K562 (cell line): ENCODE measurements at regions not wholly inside any gene's neighbourhood (a gene's known extent, or its start where the extent isn't known, plus 50 kb on each side); places are given as distances from the start of the nearest gene placed in this dataset.

Experiments used
- ATAC-seq: fragments of 200-7000 bp; cut with Tn5 transposase; 3 replicates; pipeline ENCODE4 v1.9.1; 2020; ENCODE audit warnings: moderate library complexity
- BruUV-seq: library from RNA; stranded (reverse); fragments of 400-500 nt; replicated peaks from 2 replicates; lab custom pipeline; 2021; lab: Mats Ljungman, UMichigan
- CTCF ChIA-PET: fragments of 300-600 bp; formaldehyde crosslinking; extraction: SDS; loops from one replicate; lab custom pipeline; 2021; ENCODE audit warnings: low intra/inter-chr PET ratio; lab: Yijun Ruan, JAX
- POLR2A ChIA-PET: fragments of 300-600, 350-650 bp; sonication (Branson Sonifier 250); formaldehyde crosslinking; extraction: SDS; loops from one replicate; lab custom pipeline; 2021; ENCODE audit warnings: antibody characterized with exemption, inconsistent platforms; lab: Yijun Ruan, JAX
- DNase-seq, 4 experiments: peaks; one replicate each; pipeline versions ENCODE4 v3.0.0 to v3.0.0-alpha.2; 2011 to 2018; ENCODE audit warnings: low spot score in 3 of 4, mixed read lengths in 3 of 4; ENCODE audit errors: extremely low read depth in 1 of 4
- FAIRE-seq: peaks from 2 replicates; lab custom pipeline; 2011; peaks lifted over from hg19 to GRCh38; lab: Jason Lieb, UNC
- H2AFZ ChIP-seq: 2 replicates; pipeline ENCODE4 v1.6.0; 2011; ENCODE audit warnings: low read depth, low read length, control low read depth, inconsistent platforms
- H3K27ac ChIP-seq: fragments of 200-600 bp; 3 replicates; pipeline ENCODE4 v1.8.0; 2011; ENCODE audit warnings: low read depth, mild to moderate bottlenecking, control low read depth, inconsistent platforms, low read length, moderate library complexity, mixed read lengths; ENCODE audit errors: extremely low read depth
- H3K27me3 ChIP-seq, 2 experiments: fragments of 300-600 bp in 1 of 2; 2 replicates in 1 of 2; 3 replicates in 1 of 2; pipeline versions ENCODE4 v1.6.0 to v1.8.0; 2011; ENCODE audit warnings: inconsistent platforms in 2 of 2, low read length in 2 of 2, mild to moderate bottlenecking in 1 of 2, mixed read lengths in 1 of 2, moderate library complexity in 1 of 2; ENCODE audit not compliant: control insufficient read depth in 2 of 2, insufficient read depth in 2 of 2
- H3K36me3 ChIP-seq: fragments of 300-600 bp; 3 replicates; pipeline ENCODE4 v1.8.0; 2011; ENCODE audit warnings: mild to moderate bottlenecking, low read length, inconsistent platforms; ENCODE audit not compliant: control insufficient read depth, insufficient read depth
- H3K4me1 ChIP-seq, 2 experiments: fragments of 200-600 bp in 1 of 2; replicated peaks in 1 of 2; 2 replicates in 1 of 2; 3 replicates in 1 of 2; pipeline versions ENCODE4 v1.5.1 to v1.8.0; 2011; ENCODE audit warnings: inconsistent platforms in 2 of 2, low read length in 2 of 2, mild to moderate bottlenecking in 1 of 2, mixed read lengths in 1 of 2, moderate library complexity in 1 of 2; ENCODE audit not compliant: control insufficient read depth in 2 of 2, insufficient read depth in 2 of 2
- H3K4me2 ChIP-seq: 2 replicates; pipeline ENCODE4 v1.6.1; 2011; ENCODE audit warnings: low read length, control low read depth, inconsistent platforms, mixed read lengths; ENCODE audit not compliant: insufficient read depth
- H3K4me3 ChIP-seq: fragments of 200-600 bp; sonication (generic), shearing (Covaris generic); 2 replicates; pipeline ENCODE4 v1.5.1; 2016; ENCODE audit warnings: control low read depth, inconsistent platforms
- H3K79me2 ChIP-seq: fragments of 200-600 bp; 3 replicates; pipeline ENCODE4 v1.8.0; 2011; ENCODE audit warnings: low read length, inconsistent platforms; ENCODE audit not compliant: control insufficient read depth, insufficient read depth
- H3K9ac ChIP-seq, 2 experiments: 2 replicates each; pipeline versions ENCODE4 v1.6.0 to v1.6.1; 2011; ENCODE audit warnings: low read depth in 2 of 2, low read length in 2 of 2, control low read depth in 1 of 2, inconsistent platforms in 1 of 2, mild to moderate bottlenecking in 1 of 2, mixed read lengths in 1 of 2; ENCODE audit not compliant: insufficient read depth in 1 of 2
- H3K9me1 ChIP-seq: one replicate; pipeline ENCODE4 v1.6.0; 2011; ENCODE audit warnings: inconsistent platforms, mild to moderate bottlenecking, low read length, moderate library complexity; ENCODE audit not compliant: control insufficient read depth, insufficient read depth
- H3K9me3 ChIP-seq: replicated peaks from 2 replicates; pipeline ENCODE4 v1.5.1; 2011; ENCODE audit warnings: low read depth, low read length, inconsistent platforms; ENCODE audit not compliant: control insufficient read depth, insufficient read depth
- H4K20me1 ChIP-seq: replicated peaks from 2 replicates; pipeline ENCODE4 v1.6.1; 2011; ENCODE audit warnings: low read length, inconsistent platforms, mixed read lengths; ENCODE audit not compliant: control insufficient read depth, insufficient read depth
- JUND ChIP-seq, 2 experiments: IDR thresholded peaks; 2 replicates in 1 of 2; 3 replicates in 1 of 2; pipeline ENCODE4 v1.6.1; 2011; ENCODE audit warnings: borderline replicate concordance in 2 of 2, low read depth in 2 of 2, low read length in 2 of 2, improper control_type of control experiment in 1 of 2, missing biosample characterization in 1 of 2, missing genetic modification characterization in 1 of 2, missing genetic modification reagents in 1 of 2
- U2AF1 ChIP-seq: fragments of 200-400 bp; formaldehyde crosslinking; optimal IDR thresholded peaks from 2 replicates; pipeline ENCODE3; 2017; ENCODE audit warnings: mild to moderate bottlenecking, low read depth, low read length, moderate library complexity
- WGBS: fragments of 100-300 bp; shearing (Covaris generic); methylation state at CpG from one replicate; pipeline ENCODE4 v1.1.6; 2016; ENCODE audit warnings: low coverage, mixed read lengths; ENCODE audit not compliant: insufficient coverage; ENCODE audit errors: missing lambda C conversion rate; 5-methylcytosine and 5-hydroxymethylcytosine counted together
- in situ Hi-C: fragments of 300-500 bp; cut with MboI; formaldehyde crosslinking; loops from 4 replicates; pipeline ENCODE4 v1.15.0; 2018; ENCODE audit warnings: inconsistent platforms, mixed read lengths
- intact Hi-C: fragments of 100-400 bp; cut with micrococcal nuclease; formaldehyde crosslinking; loops from 2 replicates; pipeline ENCODE4 v1.14.2; 2022
- TF ChIP-seq, protein P1 (sequence below): fragments of 450-650 bp; IDR thresholded peaks from 2 replicates; pipeline ENCODE4 v1.6.1; 2016
- TF ChIP-seq, protein P2 (sequence below): fragments of 450-650 bp; formaldehyde crosslinking; IDR thresholded peaks from 2 replicates; pipeline ENCODE4 v1.4.0; 2020; ENCODE audit warnings: mild to moderate bottlenecking, moderate library complexity
- TF ChIP-seq, protein P3 (sequence below): fragments of 450-650 bp; IDR thresholded peaks from 2 replicates; pipeline ENCODE4 v1.6.1; 2016; ENCODE audit warnings: mild to moderate bottlenecking, moderate library complexity

DNA sequence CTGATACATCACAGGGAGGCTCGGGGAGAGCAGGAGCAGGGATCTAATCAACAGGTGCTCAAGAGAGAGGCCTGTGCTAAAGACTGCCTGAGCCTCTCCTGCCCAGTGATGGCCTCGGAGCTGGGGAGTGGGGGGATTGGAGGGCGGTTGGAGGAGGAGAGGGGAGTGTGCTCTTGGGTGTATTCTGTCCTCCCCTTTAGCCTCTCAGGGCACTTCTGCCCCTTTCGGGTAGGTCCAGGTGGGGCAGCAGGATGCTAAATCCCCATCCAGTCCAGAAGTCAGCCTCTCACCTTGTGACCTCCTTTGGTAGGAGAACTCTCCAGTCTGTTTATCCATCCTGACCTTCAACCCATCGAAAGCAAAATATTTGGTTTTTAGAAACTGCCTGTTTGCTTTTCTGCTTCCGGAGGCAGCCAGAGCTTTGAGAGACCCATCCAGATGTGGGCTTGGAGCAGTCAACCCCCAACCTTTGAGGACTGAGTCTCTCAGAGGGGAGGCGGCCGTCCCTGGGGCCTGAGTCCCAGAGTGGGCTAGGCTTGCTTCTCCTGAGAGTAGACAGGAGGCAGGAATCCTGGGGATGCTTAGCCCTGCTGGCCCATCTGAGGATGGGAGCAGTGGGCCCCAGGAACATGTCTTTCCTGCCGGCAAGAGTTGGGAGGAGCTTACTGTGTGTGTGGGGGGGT, 105.2 kb upstream of the SYT13 start (continued):
- TF ChIP-seq JUND (IDR thresholded peaks at IDR 0.05; ENCODE audit: borderline replicate concordance, low read depth, low read length): no peak
- TF ChIP-seq JUND (tag; IDR thresholded peaks at IDR 0.05; ENCODE audit: borderline replicate concordance, low read depth, low read length): no peak

DNA sequence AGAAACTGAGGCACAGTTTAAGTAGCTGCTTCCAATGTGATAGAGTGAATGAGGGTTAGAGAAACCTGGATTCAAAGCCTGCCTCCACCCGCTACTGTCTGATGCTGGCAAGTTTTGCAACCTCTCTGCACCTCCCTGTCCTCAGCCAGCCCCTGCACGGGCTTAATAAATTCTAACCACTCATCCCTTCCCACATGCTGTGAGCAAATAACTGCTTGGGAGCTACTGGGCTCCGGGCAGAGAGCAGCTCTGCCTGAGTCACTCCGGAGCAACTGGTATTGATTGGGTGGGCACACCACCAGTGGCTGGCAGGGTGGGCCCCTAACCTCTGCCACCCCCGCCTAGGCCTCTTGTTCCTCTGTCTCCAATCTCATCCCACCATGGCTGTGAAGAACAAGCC, 104.3 kb upstream of the SYT13 start:
- ChIA-PET POLR2A (interaction anchor here (1.2 kb wide), 1 partner anchor 10 kb away, joined by 4 read pairs; no protein-coding TSS in a partner anchor), CTCF (no interaction called here)
- no peak overlapping the region for H3K4me3 ChIP-seq
- H4K20me1 ChIP-seq: 0 out of 2 replicates have a peak, but pooled peaks cover 6% of the 10 kb centered on the region
- H3K4me1 ChIP-seq: no peaks in the 10 kb centered on the region
- H3K27me3 ChIP-seq: peaks cover 9 to 36% of the 10 kb centered on the region in 2 experiments
- BruUV-seq: no TSS peak
- intact Hi-C loops: no loop called here
- H3K79me2 ChIP-seq: no peaks in the 10 kb centered on the region
- H3K36me3 ChIP-seq: no peaks in the 10 kb centered on the region
- in situ Hi-C loops: no loop called here
- no peak overlapping the region for H3K9ac ChIP-seq
- ATAC-seq (no peak), DNase-seq (no peak), FAIRE-seq (no peak)
- H2AFZ ChIP-seq: no peak overlapping the region
- 1% methylated on average over 5 of the region's 5 CpGs for WGBS
- H3K4me2 ChIP-seq: no peak overlapping the region
- H3K9me3 ChIP-seq: no peaks in the 10 kb centered on the region
- H3K27ac ChIP-seq: no peak overlapping the region
- H3K9me1 ChIP-seq: no peaks in the 10 kb centered on the region
- TF ChIP-seq, protein P1, sequence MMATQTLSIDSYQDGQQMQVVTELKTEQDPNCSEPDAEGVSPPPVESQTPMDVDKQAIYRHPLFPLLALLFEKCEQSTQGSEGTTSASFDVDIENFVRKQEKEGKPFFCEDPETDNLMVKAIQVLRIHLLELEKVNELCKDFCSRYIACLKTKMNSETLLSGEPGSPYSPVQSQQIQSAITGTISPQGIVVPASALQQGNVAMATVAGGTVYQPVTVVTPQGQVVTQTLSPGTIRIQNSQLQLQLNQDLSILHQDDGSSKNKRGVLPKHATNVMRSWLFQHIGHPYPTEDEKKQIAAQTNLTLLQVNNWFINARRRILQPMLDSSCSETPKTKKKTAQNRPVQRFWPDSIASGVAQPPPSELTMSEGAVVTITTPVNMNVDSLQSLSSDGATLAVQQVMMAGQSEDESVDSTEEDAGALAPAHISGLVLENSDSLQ: no peak
- no peak for TF ChIP-seq U2AF1
- TF ChIP-seq, protein P2, sequence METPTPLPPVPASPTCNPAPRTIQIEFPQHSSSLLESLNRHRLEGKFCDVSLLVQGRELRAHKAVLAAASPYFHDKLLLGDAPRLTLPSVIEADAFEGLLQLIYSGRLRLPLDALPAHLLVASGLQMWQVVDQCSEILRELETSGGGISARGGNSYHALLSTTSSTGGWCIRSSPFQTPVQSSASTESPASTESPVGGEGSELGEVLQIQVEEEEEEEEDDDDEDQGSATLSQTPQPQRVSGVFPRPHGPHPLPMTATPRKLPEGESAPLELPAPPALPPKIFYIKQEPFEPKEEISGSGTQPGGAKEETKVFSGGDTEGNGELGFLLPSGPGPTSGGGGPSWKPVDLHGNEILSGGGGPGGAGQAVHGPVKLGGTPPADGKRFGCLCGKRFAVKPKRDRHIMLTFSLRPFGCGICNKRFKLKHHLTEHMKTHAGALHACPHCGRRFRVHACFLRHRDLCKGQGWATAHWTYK (CRISPR knock-in tag): no peak
- TF ChIP-seq, protein P3, sequence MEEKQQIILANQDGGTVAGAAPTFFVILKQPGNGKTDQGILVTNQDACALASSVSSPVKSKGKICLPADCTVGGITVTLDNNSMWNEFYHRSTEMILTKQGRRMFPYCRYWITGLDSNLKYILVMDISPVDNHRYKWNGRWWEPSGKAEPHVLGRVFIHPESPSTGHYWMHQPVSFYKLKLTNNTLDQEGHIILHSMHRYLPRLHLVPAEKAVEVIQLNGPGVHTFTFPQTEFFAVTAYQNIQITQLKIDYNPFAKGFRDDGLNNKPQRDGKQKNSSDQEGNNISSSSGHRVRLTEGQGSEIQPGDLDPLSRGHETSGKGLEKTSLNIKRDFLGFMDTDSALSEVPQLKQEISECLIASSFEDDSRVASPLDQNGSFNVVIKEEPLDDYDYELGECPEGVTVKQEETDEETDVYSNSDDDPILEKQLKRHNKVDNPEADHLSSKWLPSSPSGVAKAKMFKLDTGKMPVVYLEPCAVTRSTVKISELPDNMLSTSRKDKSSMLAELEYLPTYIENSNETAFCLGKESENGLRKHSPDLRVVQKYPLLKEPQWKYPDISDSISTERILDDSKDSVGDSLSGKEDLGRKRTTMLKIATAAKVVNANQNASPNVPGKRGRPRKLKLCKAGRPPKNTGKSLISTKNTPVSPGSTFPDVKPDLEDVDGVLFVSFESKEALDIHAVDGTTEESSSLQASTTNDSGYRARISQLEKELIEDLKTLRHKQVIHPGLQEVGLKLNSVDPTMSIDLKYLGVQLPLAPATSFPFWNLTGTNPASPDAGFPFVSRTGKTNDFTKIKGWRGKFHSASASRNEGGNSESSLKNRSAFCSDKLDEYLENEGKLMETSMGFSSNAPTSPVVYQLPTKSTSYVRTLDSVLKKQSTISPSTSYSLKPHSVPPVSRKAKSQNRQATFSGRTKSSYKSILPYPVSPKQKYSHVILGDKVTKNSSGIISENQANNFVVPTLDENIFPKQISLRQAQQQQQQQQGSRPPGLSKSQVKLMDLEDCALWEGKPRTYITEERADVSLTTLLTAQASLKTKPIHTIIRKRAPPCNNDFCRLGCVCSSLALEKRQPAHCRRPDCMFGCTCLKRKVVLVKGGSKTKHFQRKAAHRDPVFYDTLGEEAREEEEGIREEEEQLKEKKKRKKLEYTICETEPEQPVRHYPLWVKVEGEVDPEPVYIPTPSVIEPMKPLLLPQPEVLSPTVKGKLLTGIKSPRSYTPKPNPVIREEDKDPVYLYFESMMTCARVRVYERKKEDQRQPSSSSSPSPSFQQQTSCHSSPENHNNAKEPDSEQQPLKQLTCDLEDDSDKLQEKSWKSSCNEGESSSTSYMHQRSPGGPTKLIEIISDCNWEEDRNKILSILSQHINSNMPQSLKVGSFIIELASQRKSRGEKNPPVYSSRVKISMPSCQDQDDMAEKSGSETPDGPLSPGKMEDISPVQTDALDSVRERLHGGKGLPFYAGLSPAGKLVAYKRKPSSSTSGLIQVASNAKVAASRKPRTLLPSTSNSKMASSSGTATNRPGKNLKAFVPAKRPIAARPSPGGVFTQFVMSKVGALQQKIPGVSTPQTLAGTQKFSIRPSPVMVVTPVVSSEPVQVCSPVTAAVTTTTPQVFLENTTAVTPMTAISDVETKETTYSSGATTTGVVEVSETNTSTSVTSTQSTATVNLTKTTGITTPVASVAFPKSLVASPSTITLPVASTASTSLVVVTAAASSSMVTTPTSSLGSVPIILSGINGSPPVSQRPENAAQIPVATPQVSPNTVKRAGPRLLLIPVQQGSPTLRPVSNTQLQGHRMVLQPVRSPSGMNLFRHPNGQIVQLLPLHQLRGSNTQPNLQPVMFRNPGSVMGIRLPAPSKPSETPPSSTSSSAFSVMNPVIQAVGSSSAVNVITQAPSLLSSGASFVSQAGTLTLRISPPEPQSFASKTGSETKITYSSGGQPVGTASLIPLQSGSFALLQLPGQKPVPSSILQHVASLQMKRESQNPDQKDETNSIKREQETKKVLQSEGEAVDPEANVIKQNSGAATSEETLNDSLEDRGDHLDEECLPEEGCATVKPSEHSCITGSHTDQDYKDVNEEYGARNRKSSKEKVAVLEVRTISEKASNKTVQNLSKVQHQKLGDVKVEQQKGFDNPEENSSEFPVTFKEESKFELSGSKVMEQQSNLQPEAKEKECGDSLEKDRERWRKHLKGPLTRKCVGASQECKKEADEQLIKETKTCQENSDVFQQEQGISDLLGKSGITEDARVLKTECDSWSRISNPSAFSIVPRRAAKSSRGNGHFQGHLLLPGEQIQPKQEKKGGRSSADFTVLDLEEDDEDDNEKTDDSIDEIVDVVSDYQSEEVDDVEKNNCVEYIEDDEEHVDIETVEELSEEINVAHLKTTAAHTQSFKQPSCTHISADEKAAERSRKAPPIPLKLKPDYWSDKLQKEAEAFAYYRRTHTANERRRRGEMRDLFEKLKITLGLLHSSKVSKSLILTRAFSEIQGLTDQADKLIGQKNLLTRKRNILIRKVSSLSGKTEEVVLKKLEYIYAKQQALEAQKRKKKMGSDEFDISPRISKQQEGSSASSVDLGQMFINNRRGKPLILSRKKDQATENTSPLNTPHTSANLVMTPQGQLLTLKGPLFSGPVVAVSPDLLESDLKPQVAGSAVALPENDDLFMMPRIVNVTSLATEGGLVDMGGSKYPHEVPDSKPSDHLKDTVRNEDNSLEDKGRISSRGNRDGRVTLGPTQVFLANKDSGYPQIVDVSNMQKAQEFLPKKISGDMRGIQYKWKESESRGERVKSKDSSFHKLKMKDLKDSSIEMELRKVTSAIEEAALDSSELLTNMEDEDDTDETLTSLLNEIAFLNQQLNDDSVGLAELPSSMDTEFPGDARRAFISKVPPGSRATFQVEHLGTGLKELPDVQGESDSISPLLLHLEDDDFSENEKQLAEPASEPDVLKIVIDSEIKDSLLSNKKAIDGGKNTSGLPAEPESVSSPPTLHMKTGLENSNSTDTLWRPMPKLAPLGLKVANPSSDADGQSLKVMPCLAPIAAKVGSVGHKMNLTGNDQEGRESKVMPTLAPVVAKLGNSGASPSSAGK: no peak
